ENCODE measurements at regions not wholly inside any gene's neighbourhood (a gene's known extent, or its start where the extent isn't known, plus 50 kb on each side); places are given as distances from the start of the nearest gene placed in this dataset.

DNA sequence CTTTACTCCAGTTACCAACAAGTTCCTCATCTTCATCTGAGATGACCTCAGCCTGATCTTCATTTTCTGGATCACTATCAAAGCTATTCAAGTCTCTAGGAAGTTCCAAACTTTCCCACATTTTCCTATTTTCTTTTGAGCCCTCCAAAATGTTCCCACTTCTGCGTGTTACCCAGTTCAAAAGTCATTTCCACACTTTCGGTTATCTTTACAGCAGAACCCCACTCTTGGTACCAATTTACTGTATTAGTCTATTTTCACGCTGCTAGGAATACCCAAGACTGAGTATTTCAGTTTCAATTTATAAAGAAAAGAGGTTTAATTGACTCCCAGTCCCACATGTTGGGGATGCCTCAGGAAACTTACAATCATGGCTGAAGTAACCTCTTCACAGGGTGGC, 274.3 kb downstream of the FGF9 start:
- no peak for TF ChIP-seq Cebpa-rat (IDR thresholded peaks at IDR 0.05)
- H4K20me1 ChIP-seq = no peaks in the 10 kb centered on the region
- H3K4me2 ChIP-seq = no peak overlapping the region
- peak overlapping the region in 4 of 10 experiments; percentile 4 to 27 (median 16); a peak in 4 of 20 replicates for H3K4me3 ChIP-seq
- H3K27ac ChIP-seq = no peak overlapping the region
- peaks cover 0 to 22% (median 15%) of the 10 kb centered on the region in 11 experiments; a peak in 12 of 22 replicates for H3K36me3 ChIP-seq
- peaks cover 0 to 13% (median 0%) of the 10 kb centered on the region in 11 experiments; a peak in 2 of 22 replicates for H3K27me3 ChIP-seq
- peaks cover 51 to 61% (median 57%) of the 10 kb centered on the region in 11 experiments for H3K9me3 ChIP-seq (replicated peaks in 1 of 11)
- peaks cover 9 to 38% (median 34%) of the 10 kb centered on the region in 10 experiments for H3K4me1 ChIP-seq
- H3K9ac ChIP-seq = no peak overlapping the region

- H3K9ac ChIP-seq = no peak overlapping the region
- TF ChIP-seq Cebpa-rat (IDR thresholded peaks at IDR 0.05) = no peak
- peak overlapping the region in 8 of 11 experiments; percentile 77 to 91 (median 88); a peak in 16 of 22 replicates for H3K4me2 ChIP-seq
Measured at GRCh38 chr13:21946964-21947363, 276.1 kb downstream of the FGF9 start.

DNA sequence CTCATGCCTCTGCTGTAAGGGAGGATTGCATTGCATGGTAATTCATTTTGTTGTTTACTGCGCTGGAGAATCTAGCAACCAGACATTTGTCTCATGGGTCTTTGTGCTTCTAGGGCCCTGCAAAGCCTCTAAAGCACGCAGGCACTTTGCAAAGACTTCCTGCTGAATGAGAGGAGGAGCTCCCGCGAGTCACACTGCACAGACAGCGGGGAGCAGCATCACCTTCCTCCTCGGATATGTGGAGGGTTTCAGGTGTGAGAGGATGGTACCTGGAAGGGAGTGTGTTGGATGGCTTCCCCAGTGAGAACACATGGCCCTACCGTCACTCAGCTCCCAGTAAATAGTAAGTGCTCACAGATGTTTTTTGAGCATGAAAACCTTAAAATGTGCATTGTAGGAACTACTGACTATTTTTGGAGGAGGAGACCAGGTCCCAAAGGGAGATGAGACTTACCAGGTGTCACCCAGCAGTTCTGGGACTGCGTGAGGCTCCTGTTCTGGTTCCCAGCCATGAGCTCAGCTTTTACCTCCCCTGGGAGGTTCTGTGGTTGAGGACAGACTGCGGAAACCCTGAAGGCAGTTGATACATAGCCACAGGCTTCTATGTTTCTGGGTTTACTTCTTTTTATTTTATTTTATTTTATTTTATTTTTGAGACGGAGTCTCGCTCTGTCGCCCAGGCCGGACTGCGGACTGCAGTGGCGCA, 278.0 kb downstream of the FGF9 start:
- peaks cover 33 to 52% (median 39%) of the 10 kb centered on the region in 11 experiments for H3K9me3 ChIP-seq (replicated peaks in 1 of 11)
- TF ChIP-seq Cebpa-rat (IDR thresholded peaks at IDR 0.05) = no peak
- H3K4me3 ChIP-seq = peak overlapping the region in 8 of 10 experiments; percentile 12 to 48 (median 36); a peak in 9 of 20 replicates
- H4K20me1 ChIP-seq = no peaks in the 10 kb centered on the region
- peak overlapping the region; percentile 77 to 91 (median 85) for H3K4me2 ChIP-seq
- H3K4me1 ChIP-seq = peaks cover 9 to 54% (median 46%) of the 10 kb centered on the region in 10 experiments
- peaks cover 0 to 13% (median 0%) of the 10 kb centered on the region in 11 experiments; a peak in 2 of 22 replicates for H3K27me3 ChIP-seq
- peak overlapping the region in 6 of 11 experiments; percentile 9 to 66 (median 54); a peak in 11 of 22 replicates for H3K27ac ChIP-seq
- H3K9ac ChIP-seq = peak overlapping the region in 10 of 11 experiments; percentile 2 to 61 (median 32); a peak in 13 of 22 replicates
- H3K36me3 ChIP-seq = peaks cover 0 to 18% (median 13%) of the 10 kb centered on the region in 11 experiments; a peak in 12 of 22 replicates

More at GRCh38 chr13:21946964-21947363, 276.1 kb downstream of the FGF9 start:
- peaks cover 50 to 60% (median 52%) of the 10 kb centered on the region in 11 experiments for H3K9me3 ChIP-seq (replicated peaks in 1 of 11)
- peaks cover 0 to 22% (median 15%) of the 10 kb centered on the region in 11 experiments; a peak in 12 of 22 replicates for H3K36me3 ChIP-seq
- H3K27me3 ChIP-seq = peaks cover 0 to 13% (median 0%) of the 10 kb centered on the region in 11 experiments; a peak in 2 of 22 replicates
- no peak overlapping the region; a peak in 1 of 20 replicates for H3K4me3 ChIP-seq
- H3K27ac ChIP-seq = peak overlapping the region in 2 of 11 experiments; percentile 7 to 66; a peak in 1 of 22 replicates
- peaks cover 9 to 54% (median 46%) of the 10 kb centered on the region in 10 experiments for H3K4me1 ChIP-seq
- no peaks in the 10 kb centered on the region for H4K20me1 ChIP-seq

GRCh38 chr13:21949818-21950429, 279.1 kb downstream of the FGF9 start:
- Histone ChIP-seq H3K9me3 (replicated peaks in 1 of 11) (peaks cover 33 to 52% (median 39%) of the 10 kb centered on the region in 11 experiments), H3K27ac (peak overlapping the region in 4 of 11 experiments; percentile 54 to 62 (median 58); a peak in 9 of 22 replicates), H3K4me3 (0 out of 20 replicates have a peak overlapping the region, but pooled peaks of 1 of the 10 experiments have one; percentile 14), H3K27me3 (peaks cover 0 to 13% (median 0%) of the 10 kb centered on the region in 11 experiments; a peak in 2 of 22 replicates), H3K4me2 (peak overlapping the region; percentile 55 to 91 (median 85); a peak in 20 of 22 replicates), H3K9ac (peak overlapping the region in 6 of 11 experiments; percentile 30 to 71 (median 48); a peak in 9 of 22 replicates), H3K36me3 (peaks cover 0 to 13% (median 8%) of the 10 kb centered on the region in 11 experiments; a peak in 7 of 22 replicates), H4K20me1 (no peaks in the 10 kb centered on the region), H3K4me1 (peaks cover 9 to 54% (median 46%) of the 10 kb centered on the region in 10 experiments)
- no peak for TF ChIP-seq Cebpa-rat (IDR thresholded peaks at IDR 0.05)

GRCh38 chr13:21956666-21957065, 285.8 kb downstream of the FGF9 start:
- TF ChIP-seq Cebpa-rat (IDR thresholded peaks at IDR 0.05) = no peak
- peaks cover 0 to 1% (median 0%) of the 10 kb centered on the region in 10 experiments; a peak in 4 of 20 replicates for H3K4me1 ChIP-seq
- no peak overlapping the region for H3K4me2 ChIP-seq
- no peak overlapping the region for H3K27ac ChIP-seq
- H3K9ac ChIP-seq = no peak overlapping the region
- H3K36me3 ChIP-seq = peaks cover 0 to 11% (median 0%) of the 10 kb centered on the region in 11 experiments; a peak in 2 of 22 replicates
- H4K20me1 ChIP-seq = no peaks in the 10 kb centered on the region
- peaks cover 32 to 66% (median 55%) of the 10 kb centered on the region in 11 experiments for H3K9me3 ChIP-seq (replicated peaks in 1 of 11)
- no peaks in the 10 kb centered on the region for H3K27me3 ChIP-seq
- no peak overlapping the region for H3K4me3 ChIP-seq

- H3K4me2 ChIP-seq = no peak overlapping the region
- no peak overlapping the region for H3K4me3 ChIP-seq
- H3K27ac ChIP-seq = no peak overlapping the region
- no peaks in the 10 kb centered on the region for H4K20me1 ChIP-seq
- H3K9me3 ChIP-seq (replicated peaks in 1 of 11) = peaks cover 38 to 76% (median 65%) of the 10 kb centered on the region in 11 experiments
- no peak for TF ChIP-seq Cebpa-rat (IDR thresholded peaks at IDR 0.05)
- H3K9ac ChIP-seq = no peak overlapping the region
- H3K27me3 ChIP-seq = no peaks in the 10 kb centered on the region
- peaks cover 0 to 11% (median 0%) of the 10 kb centered on the region in 11 experiments; a peak in 3 of 22 replicates for H3K36me3 ChIP-seq
- no peaks in the 10 kb centered on the region for H3K4me1 ChIP-seq
Measured at GRCh38 chr13:21957833-21958232, 287.0 kb downstream of the FGF9 start.

DNA sequence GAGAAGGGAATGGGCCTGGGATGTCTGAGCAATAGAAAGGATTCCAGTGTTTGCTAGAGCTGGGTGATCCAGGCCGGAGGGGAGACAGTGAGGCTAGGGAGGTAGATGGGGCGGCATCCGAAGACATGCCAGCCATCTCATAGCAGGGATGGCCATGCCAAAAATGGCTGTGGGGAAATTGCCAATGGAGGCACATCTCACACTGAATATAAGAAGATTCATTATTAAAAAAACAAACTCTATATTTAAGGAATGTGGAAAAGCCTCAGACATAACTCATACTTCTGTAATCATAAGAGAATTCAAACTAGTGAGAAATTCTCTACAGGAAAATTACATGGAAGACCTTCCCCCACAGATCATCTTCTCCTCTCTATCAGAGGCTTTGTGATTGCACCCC, 289.2 kb downstream of the FGF9 start:
- peaks cover 24 to 70% (median 60%) of the 10 kb centered on the region in 11 experiments for H3K9me3 ChIP-seq (replicated peaks in 1 of 11)
- peaks cover 0 to 3% (median 0%) of the 10 kb centered on the region in 11 experiments; a peak in 3 of 22 replicates for H3K36me3 ChIP-seq
- H3K27me3 ChIP-seq = no peaks in the 10 kb centered on the region
- peaks cover 0 to 12% (median 6%) of the 10 kb centered on the region in 10 experiments; a peak in 15 of 20 replicates for H3K4me1 ChIP-seq
- no peak for TF ChIP-seq Cebpa-rat (IDR thresholded peaks at IDR 0.05)
- no peak overlapping the region for H3K27ac ChIP-seq
- no peak overlapping the region for H3K4me3 ChIP-seq
- no peak overlapping the region for H3K4me2 ChIP-seq
- no peak overlapping the region for H3K9ac ChIP-seq
- no peaks in the 10 kb centered on the region for H4K20me1 ChIP-seq

DNA sequence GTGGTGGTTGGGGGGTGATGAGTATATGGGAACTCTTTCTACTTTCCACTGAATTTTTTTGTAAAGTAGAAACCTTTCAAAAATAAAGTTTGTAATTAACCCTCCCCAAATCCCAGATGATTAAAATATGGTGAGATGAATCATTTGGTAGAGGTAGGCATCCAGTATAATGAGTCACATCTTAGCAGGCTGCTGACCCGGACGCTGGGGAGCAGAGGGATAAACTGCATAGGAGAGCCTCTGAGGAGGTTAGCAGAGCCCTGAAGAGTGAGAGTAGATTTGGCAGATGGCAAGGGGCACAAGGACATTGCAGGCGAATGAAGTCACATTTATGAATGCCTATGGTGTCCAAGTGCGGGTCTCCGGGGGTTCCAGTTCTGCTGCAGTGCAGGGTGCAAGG, 293.8 kb downstream of the FGF9 start:
- peak overlapping the region in 4 of 11 experiments; percentile 57 to 72 (median 66); a peak in 4 of 22 replicates for H3K27ac ChIP-seq
- H3K4me3 ChIP-seq = no peak overlapping the region
- TF ChIP-seq Cebpa-rat (IDR thresholded peaks at IDR 0.05) = no peak
- H3K4me2 ChIP-seq = peak overlapping the region in 8 of 11 experiments; percentile 68 to 95 (median 76); a peak in 16 of 22 replicates
- H3K9ac ChIP-seq = no peak overlapping the region
- H3K27me3 ChIP-seq = no peaks in the 10 kb centered on the region; a peak in 1 of 22 replicates
- no peaks in the 10 kb centered on the region; a peak in 1 of 22 replicates for H3K36me3 ChIP-seq
- H3K4me1 ChIP-seq = peaks cover 9 to 57% (median 51%) of the 10 kb centered on the region in 10 experiments; a peak in 19 of 20 replicates
- no peaks in the 10 kb centered on the region for H4K20me1 ChIP-seq
- H3K9me3 ChIP-seq (replicated peaks in 1 of 11) = peaks cover 13 to 40% (median 35%) of the 10 kb centered on the region in 11 experiments

All from BLaER1 treated with 17β-estradiol and CSF1 and Interleukin-3, amounts not matched to agents 10 nM and 100 nM (cell line).